DOHH2 (cell line): ENCODE measurements at regions not wholly inside any gene's neighbourhood (a gene's known extent, or its start where the extent isn't known, plus 50 kb on each side); places are given as distances from the start of the nearest gene placed in this dataset.

Experiments
- CTCF ChIP-seq: fragments of 200-600 bp; sonication (generic); IDR thresholded peaks from one replicate; pipeline ENCODE4 v1.5.1; 2014; ENCODE audit warnings: antibody characterized with exemption, mild to moderate bottlenecking, low read depth, low read length; ENCODE audit not compliant: poor library complexity, severe bottlenecking
- EZH2phosphoT487 ChIP-seq: fragments of 200-600 bp; sonication (generic); IDR thresholded peaks from 2 replicates; pipeline ENCODE4 v1.6.1; 2017; ENCODE audit warnings: borderline replicate concordance, mild to moderate bottlenecking, antibody characterized with exemption, low read length, moderate library complexity, mixed read lengths

- no peak for TF ChIP-seq CTCF
- no peak for TF ChIP-seq EZH2phosphoT487
Observed at GRCh38 chr16:88323041-88323440, 59.7 kb upstream of the ZNF469 start.
